GM21381 (cell line): ENCODE measurements at regions not wholly inside any gene's neighbourhood (a gene's known extent, or its start where the extent isn't known, plus 50 kb on each side); places are given as distances from the start of the nearest gene placed in this dataset.
"Not testable (repeated sequence)": the region's sequence is repeated elsewhere in the genome, so short reads cannot be mapped to it uniquely, and the experiment has no call there.

Source experiments
- ATAC-seq: cut with Tn5 transposase; IDR thresholded peaks from one replicate; pipeline ENCODE4 v1.9.1; 2021; ENCODE audit warnings: mild to moderate bottlenecking, moderate library complexity; ENCODE audit not compliant: unreplicated experiment

DNA sequence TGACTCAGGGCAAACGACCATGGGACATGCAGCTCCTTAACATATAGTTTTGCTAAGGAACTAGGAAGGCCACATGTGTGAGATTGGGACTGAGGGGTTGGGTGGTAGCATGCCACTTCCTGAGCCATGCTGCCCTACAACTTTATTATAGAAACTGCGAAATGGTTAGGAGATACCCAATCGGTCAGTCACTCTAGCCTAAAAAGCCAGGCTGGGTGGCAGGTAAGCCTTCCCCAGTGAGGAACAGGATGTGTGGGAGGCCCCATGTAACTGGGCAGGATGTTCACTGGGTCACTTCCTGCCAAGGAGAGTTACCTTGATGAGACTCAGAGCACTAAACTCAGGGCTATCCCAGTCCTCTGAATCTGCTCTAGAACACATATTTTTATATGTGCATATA is 123.5 kb downstream of the MAP3K7 start:
- ATAC-seq, result no peak

- ATAC-seq, result no peak
These were observed 124.8 kb downstream of the MAP3K7 start for GRCh38 chr6:90462102-90462501.

DNA sequence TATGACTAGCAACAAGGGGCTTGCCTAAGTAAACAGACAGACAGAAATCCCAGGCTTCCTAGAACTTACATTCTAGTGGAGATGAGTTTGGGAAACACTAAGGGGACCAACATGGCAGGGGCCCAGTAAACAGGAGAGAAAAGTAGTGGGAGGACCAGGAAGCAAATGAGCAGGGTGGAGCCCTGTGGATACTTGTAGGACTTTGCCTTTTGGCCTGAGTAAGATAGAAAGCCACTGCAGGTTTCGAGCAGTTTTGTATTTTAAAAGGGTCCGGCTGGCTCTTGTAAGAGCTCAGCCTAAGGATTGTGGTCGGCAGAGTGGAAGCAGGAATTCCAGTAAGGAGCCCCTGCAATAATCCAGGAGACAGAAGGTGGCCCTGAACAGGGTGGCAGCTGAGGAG is 125.5 kb downstream of the MAP3K7 start:
- no peak for ATAC-seq

GRCh38 chr6:90460051-90460450 is 126.8 kb downstream of the MAP3K7 start:
- ATAC-seq, result no peak

DNA sequence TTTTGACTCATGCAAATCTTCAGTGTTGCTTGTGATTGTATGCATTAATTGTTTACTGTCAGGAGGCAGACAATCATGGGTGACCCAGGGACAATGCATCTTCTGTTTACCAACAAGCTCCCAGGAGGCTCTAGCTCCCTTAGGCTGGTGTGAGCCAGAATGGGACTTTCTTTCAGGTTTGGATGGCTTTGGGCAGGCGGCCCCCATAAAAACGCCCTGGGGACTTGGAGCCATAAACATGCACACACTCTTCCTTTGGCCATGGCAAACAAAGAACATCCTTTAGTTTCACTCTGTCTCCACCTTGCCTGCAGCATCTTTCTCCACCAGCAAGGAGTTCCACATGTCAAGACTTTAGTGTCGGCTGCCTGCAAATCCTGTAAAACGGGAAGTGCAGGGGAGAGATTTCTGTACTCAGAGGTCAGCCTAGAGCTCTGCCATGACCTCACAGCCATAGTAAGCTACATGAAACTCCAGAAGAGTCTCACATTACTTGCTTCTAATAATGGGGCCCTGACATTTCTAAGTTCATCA is 127.6 kb downstream of the MAP3K7 start:
- no peak for ATAC-seq

DNA sequence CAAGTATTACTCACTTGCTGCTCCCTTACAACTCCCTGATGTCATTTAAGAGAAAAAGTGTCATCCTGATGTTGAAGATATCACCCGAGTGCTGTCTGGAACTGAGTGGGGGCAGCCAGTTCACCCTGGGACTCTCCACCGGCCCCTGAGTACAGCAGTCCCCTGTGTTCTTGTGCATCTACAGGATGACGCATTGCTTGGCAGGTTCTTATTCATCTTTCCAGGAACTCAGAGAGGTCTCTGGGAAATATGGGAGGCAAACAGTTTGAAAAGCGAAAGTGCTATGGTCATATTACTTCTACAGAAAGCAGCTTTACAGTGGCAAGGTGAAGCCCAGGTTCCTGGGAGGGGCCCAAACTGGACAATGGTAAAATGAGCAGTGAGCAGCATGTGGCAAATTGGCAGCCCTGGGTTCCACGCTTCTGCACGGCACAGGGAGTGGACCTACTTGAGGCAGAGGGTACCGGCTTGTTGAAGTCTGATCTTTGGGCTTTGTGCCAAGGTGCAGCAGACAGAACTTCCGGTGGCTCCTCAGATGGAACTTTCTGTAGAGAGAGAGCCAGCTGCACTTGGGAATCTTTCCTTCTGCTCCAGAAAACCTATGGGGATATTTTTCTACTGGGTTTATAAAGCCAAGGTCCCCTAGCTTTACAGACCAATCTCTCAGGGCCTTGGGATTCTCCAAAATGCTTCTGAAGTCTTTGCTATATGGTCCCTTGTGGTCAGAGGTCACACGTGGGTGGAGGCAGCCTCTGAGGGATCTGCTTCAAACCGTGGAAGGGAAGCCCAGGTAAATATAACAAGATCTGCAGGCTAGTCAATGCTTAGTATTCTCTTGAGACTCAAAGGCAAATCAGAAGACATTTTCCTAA is 128.3 kb downstream of the MAP3K7 start:
- no peak for ATAC-seq

DNA sequence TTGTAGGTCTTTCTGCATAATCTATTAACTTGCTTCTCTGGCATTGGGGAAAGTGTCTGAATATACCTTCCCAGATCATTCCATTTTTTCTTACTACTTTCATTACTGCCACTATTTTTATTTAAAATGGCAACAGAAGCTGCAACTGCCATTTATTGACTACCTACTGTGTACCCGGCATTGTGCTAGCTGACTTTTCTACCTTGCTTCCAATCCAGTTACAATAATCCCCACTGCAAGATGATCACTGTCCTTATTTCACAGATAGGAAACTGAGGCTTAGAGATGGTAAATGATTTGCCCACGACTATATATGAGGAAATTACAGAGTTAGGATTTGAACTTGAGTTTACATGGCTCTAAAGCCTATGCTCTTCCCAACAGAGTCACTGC is 129.0 kb downstream of the MAP3K7 start:
- ATAC-seq, result no peak

DNA sequence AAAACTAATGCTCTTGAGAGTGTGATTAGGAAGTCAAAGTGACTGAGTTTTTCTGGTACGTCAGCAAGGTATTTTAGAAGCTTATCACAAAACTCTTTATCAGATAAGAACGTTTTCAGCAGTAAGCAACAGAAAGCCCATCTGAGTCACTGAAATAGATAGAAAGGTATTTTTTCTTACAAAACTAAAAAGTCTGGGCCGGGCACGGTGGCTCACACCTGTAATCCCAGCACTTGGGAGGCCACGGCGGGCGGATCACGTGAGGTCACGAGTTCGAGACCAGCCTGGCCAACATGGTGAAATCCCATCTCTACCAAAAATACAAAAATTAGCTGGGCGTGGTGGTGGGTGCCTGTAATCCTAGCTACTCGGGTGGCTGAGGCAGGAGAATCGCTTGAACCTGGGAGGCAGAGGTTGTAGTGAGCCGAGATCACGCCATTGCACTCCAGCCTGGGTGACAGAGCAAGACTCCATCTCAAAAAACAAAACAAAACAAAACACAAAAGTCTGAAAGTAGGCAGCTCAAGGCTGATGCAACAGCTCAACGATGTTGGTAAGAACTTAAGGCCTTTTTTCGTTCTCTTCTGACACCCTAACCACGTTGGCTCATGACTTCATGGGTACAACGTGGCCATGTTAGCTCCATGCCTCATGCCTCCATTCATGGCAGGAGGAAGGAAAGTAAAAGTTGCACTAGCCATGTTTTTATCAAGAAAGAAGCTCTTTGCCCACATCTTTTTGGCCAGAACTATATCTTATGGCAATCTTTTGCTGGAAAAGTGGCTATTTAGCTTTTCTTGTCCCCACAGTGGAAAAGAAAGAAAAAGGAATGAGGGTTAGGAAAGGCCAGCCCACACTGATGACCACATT is 129.6 kb downstream of the MAP3K7 start:
- not testable (repeated sequence) for ATAC-seq

GRCh38 chr6:90456001-90456400 is 130.9 kb downstream of the MAP3K7 start:
- ATAC-seq, result no peak

- no peak for ATAC-seq
These were observed 131.9 kb downstream of the MAP3K7 start for GRCh38 chr6:90454836-90455427.

DNA sequence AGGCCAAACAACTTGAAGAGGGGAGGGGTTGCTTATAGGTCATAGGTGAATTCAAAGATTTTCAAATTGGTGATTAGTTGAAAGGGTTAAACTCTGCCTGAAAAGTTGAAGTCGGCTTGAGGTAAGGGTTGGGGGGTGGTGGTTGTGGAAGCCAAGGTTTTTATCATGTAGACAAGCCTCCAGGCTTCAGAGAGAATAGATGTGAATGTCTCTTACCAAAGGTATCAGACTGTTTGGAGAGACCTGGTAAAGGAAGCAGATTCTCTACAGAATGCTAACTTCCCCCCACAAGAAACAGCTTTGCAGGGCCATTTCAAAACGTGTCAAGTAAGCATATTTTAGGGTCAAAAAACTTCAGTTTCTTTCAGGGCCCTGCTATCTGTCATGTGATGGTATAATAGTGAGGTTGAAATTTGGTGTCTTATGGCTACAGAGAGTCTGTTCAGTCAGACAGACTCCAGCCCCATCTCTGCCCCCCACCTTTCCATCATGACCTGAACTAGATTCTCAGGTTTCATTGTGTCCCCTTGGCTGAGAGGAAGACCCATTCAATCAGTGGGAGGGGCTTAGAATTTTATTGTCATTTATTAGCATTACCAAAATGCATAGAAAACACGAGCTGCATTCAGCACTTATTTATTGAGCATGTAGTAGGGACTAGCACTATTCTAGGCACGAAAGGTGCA is 136.5 kb downstream of the MAP3K7 start:
- no peak for ATAC-seq

- no peak for ATAC-seq
These were observed 137.6 kb downstream of the MAP3K7 start for GRCh38 chr6:90449311-90449710.

- no peak for ATAC-seq
These were observed 138.0 kb downstream of the MAP3K7 start for GRCh38 chr6:90448836-90449235.

GRCh38 chr6:90446164-90446563 is 140.7 kb downstream of the MAP3K7 start:
- ATAC-seq, result no peak

DNA sequence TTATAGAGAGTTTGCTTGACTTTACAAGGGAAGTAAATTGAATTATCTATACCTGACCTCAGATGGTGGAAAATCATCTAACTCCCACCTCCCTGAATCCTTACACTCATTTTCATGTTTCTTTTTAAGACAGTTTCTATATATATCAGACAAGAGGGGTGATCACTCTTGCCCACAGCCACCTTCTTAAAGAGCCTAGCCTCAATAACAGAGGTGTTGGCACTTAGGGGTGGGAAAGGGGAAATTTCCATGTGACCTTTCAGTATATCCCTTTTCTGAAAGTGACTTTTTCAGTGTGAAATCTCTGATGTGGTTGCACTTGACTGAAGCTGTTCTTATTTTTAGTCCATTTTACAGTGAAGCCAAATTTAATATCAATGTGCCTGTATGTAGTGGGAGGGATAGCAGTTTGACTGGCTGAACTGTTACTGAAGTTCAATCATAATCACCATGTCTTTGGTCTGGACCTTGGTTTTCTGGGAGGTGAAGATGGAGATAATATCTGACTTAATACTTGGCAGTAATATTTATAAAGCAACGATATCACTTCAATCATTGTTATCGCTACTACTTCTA is 141.3 kb downstream of the MAP3K7 start:
- ATAC-seq, result no peak

DNA sequence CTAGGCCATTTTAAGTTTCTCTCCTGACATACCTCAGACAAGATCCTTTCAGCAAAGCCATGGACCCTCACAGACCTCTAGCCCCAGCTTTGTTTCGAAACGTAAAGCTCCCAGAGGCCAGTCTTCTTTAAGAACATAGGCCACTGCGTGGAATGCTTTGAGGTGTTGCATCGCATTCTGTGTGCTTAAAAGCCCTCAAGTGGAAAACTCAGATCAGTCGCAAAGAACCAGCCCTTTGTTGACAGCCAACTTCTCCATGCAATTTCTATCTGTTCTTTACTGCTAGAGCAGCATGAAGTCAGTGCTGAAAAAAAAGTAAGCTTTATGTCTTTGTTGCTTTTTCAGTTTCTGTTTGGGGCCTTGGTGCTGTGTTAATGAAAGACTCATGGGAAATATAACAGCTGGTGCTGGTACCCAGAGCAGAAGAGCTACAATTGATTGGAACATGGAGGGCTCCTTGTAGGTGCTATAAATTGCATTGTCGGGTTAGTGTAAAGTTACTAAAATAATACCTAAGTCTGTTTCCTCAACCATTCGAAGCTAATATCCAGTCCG is 142.6 kb downstream of the MAP3K7 start:
- no peak for ATAC-seq

- no peak for ATAC-seq
These were observed 144.5 kb downstream of the MAP3K7 start for GRCh38 chr6:90442366-90442765.

DNA sequence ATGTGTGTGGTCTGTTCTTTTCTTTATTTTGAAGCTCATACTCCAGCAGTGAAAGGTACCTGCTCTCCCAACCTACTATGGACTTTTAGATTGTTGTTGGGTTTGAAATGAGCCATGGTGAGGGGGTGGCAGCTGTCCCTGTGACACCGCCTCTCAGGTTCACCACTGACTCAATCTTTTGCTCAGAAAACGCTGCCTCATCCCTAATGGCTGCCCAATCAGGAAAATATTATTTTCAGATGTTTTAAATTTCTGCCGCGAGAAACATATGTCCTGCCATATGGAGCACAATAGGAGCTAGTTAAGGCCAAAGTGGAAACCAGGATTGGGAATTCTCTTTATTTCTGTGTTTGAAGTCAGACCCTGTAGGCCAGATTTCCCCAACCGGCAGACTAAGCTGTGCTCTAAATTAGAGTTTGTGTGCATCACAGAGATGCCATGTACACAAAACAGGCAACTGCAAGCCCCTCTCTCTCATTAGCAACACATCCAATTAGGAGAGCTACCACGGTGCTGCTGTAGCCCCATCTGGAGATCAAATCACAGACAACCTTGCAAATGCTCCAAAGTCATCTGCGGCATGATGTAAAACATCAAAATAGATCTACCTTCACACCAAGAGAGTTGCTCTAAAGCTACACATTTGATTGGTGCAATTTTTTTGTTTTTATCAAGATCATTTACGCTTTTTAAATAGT is 144.1 kb upstream of the BACH2 start:
- ATAC-seq, result no peak

- ATAC-seq, result no peak
These were observed 142.9 kb upstream of the BACH2 start for GRCh38 chr6:90439586-90439985.
